Prostate gland (tissue), 2 donors: ENCODE measurements at regions not wholly inside any gene's neighbourhood (a gene's known extent, or its start where the extent isn't known, plus 50 kb on each side); places are given as distances from the start of the nearest gene placed in this dataset.

Source experiments
- POLR2A ChIP-seq: fragments of 450-650 bp; IDR thresholded peaks from one replicate; pipeline ENCODE4 v1.6.1; 2016; ENCODE audit warnings: antibody characterized with exemption, mild to moderate bottlenecking
- POLR2AphosphoS5 ChIP-seq: sonication (generic); formaldehyde crosslinking; IDR thresholded peaks from one replicate; pipeline ENCODE4 v1.6.1; 2017; ENCODE audit warnings: antibody characterized with exemption
- TF ChIP-seq, protein P1 (sequence below), 4 experiments: fragments of 200-600 bp in 2 of 4; fragments of 450-650 bp in 2 of 4; sonication (generic) in 2 of 4; IDR thresholded peaks; 1 replicate in 3 of 4; 2 replicates in 1 of 4; pipeline ENCODE4 v1.5.1; 2016 to 2019; ENCODE audit warnings: antibody characterized with exemption in 4 of 4, mild to moderate bottlenecking in 2 of 4, moderate library complexity in 2 of 4

- TF ChIP-seq, protein P1, sequence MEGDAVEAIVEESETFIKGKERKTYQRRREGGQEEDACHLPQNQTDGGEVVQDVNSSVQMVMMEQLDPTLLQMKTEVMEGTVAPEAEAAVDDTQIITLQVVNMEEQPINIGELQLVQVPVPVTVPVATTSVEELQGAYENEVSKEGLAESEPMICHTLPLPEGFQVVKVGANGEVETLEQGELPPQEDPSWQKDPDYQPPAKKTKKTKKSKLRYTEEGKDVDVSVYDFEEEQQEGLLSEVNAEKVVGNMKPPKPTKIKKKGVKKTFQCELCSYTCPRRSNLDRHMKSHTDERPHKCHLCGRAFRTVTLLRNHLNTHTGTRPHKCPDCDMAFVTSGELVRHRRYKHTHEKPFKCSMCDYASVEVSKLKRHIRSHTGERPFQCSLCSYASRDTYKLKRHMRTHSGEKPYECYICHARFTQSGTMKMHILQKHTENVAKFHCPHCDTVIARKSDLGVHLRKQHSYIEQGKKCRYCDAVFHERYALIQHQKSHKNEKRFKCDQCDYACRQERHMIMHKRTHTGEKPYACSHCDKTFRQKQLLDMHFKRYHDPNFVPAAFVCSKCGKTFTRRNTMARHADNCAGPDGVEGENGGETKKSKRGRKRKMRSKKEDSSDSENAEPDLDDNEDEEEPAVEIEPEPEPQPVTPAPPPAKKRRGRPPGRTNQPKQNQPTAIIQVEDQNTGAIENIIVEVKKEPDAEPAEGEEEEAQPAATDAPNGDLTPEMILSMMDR (IDR thresholded peaks at IDR 0.05): no peak
- no peak for TF ChIP-seq POLR2AphosphoS5
- no peak for TF ChIP-seq POLR2A
These were observed 111.6 kb downstream of the TSPAN8 start for GRCh38 chr12:71046215-71046614.
